T-cell (primary cell): ENCODE measurements at regions not wholly inside any gene's neighbourhood (a gene's known extent, or its start where the extent isn't known, plus 50 kb on each side); places are given as distances from the start of the nearest gene placed in this dataset.

Experiments
- ATAC-seq, 4 experiments: fragments of 200-7000 bp in 3 of 4; fragments of 150-1000 bp in 1 of 4; cut with Tn5 transposase; replicated peaks in 1 of 4; 1 replicate in 3 of 4; 2 replicates in 1 of 4; pipeline ENCODE4 v1.10.0; 2021; ENCODE audit warnings: moderate library complexity in 3 of 4, mild to moderate bottlenecking in 2 of 4, moderate number of reproducible peaks in 1 of 4
- CTCF ChIA-PET, 2 donors: fragments of 300-600 bp; sonication (Branson Sonifier 250); formaldehyde crosslinking; loops; one replicate each; lab custom pipeline; 2022; ENCODE audit warnings: antibody characterized with exemption in 2 of 2; lab: Charles Lee
- POLR2A ChIA-PET, 2 donors: fragments of 300-600 bp; sonication (Branson Sonifier 250); formaldehyde crosslinking; loops; one replicate each; lab custom pipeline; 2022; ENCODE audit warnings: antibody characterized with exemption in 2 of 2; lab: Charles Lee
- DNase-seq, 35 experiments: peaks; one replicate each; pipeline versions ENCODE4 v3.0.0 to v3.0.0-alpha.2; 2013 to 2023
- H3K27ac ChIP-seq: one replicate; pipeline ENCODE4 v1.5.1; 2013; ENCODE audit warnings: low read length
- H3K27me3 ChIP-seq, 2 experiments: replicated peaks in 1 of 2; 1 replicate in 1 of 2; 2 replicates in 1 of 2; pipeline versions ENCODE4 v1.6.1 to v1.7.0; 2013; ENCODE audit warnings: low read length in 1 of 2, mixed read lengths in 1 of 2; ENCODE audit not compliant: control insufficient read depth in 2 of 2, insufficient read depth in 2 of 2; ENCODE audit errors: extremely low read depth in 1 of 2
- H3K36me3 ChIP-seq, 2 donors: 1 replicate in 1 of 2; 2 replicates in 1 of 2; pipeline versions ENCODE4 v1.6.1 to v1.7.0; 2013; ENCODE audit warnings: low read length in 1 of 2; ENCODE audit not compliant: control insufficient read depth in 2 of 2, insufficient read depth in 1 of 2; ENCODE audit errors: extremely low read depth in 1 of 2
- H3K4me1 ChIP-seq, 2 experiments: 1 replicate in 1 of 2; 2 replicates in 1 of 2; pipeline versions ENCODE4 v1.6.1 to v1.7.0; 2013; ENCODE audit warnings: low read length in 2 of 2, mixed read lengths in 1 of 2; ENCODE audit not compliant: insufficient read depth in 2 of 2, control insufficient read depth in 1 of 2; ENCODE audit errors: extremely low read depth in 1 of 2
- H3K4me3 ChIP-seq, 2 donors: 1 replicate in 1 of 2; 2 replicates in 1 of 2; pipeline versions ENCODE4 v1.5.1 to v1.7.0; 2013; ENCODE audit warnings: mild to moderate bottlenecking in 2 of 2, low read length in 1 of 2, moderate library complexity in 1 of 2; ENCODE audit not compliant: control insufficient read depth in 1 of 2; ENCODE audit errors: extremely low read depth in 1 of 2
- H3K9me3 ChIP-seq: 2 replicates; pipeline ENCODE4 v1.7.0; 2013
- H3K27ac Mint-ChIP-seq, 2 donors: one replicate each; pipeline ENCODE4 v1.8.0; 2020 to 2021; ENCODE audit warnings: mild to moderate bottlenecking in 2 of 2, mixed read lengths in 2 of 2
- H3K27me3 Mint-ChIP-seq, 2 donors: one replicate each; pipeline ENCODE4 v1.8.0; 2021 to 2022; ENCODE audit warnings: mixed read lengths in 2 of 2
- H3K36me3 Mint-ChIP-seq: one replicate; pipeline ENCODE4 v1.8.0; 2021; ENCODE audit warnings: mixed read lengths
- H3K4me1 Mint-ChIP-seq, 3 donors: one replicate each; pipeline ENCODE4 v1.8.0; 2020 to 2022; ENCODE audit warnings: mixed read lengths in 3 of 3, mild to moderate bottlenecking in 1 of 3
- H3K4me3 Mint-ChIP-seq, 3 donors: one replicate each; pipeline ENCODE4 v1.8.0; 2020 to 2022; ENCODE audit warnings: mild to moderate bottlenecking in 3 of 3, mixed read lengths in 3 of 3, moderate library complexity in 3 of 3
- H3K9me3 Mint-ChIP-seq, 3 donors: one replicate each; pipeline ENCODE4 v1.8.0; 2020 to 2022; ENCODE audit warnings: mixed read lengths in 3 of 3
- WGBS: methylation state at CpG from one replicate; pipeline ENCODE4 v1.1.5; 2013; ENCODE audit warnings: missing lambda C conversion rate; ENCODE audit not compliant: insufficient coverage; 5-methylcytosine and 5-hydroxymethylcytosine counted together

DNA sequence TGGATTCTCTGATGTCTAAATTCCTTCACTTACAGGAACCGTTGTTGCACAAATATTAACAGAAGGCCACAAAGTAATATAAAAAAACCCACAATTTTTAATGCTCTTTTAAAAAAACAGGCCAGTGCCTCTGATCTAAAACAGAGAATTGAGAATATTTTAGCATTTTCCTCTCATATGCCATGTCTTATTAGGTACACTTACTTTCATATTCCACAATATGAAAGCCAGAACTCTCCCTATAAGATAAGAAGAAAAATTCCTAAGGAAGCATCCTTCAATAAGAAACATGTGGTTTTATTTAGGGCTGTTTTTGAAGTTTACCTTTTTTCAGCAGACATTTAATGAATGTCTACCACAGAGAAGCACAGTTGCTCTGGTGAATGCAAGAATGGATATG is 214.5 kb downstream of the FAT3 start:
- CTCF ChIA-PET = no interaction called here
- Histone ChIP-seq H3K36me3 (no peaks in the 10 kb centered on the region), H3K4me1 (no peaks in the 10 kb centered on the region), H3K27me3 (no peaks in the 10 kb centered on the region), H3K4me3 (no peak overlapping the region), H3K27ac (no peak overlapping the region), H3K9me3 (no peaks in the 10 kb centered on the region)
- H3K4me1 Mint-ChIP-seq = no peaks in the 10 kb centered on the region
- POLR2A ChIA-PET = no interaction called here
- no peak overlapping the region for H3K27ac Mint-ChIP-seq
- 80% methylated on average over 1 of the region's 1 CpG for WGBS
- DNase-seq (no peak), ATAC-seq (no peak)
- H3K36me3 Mint-ChIP-seq = no peaks in the 10 kb centered on the region
- no peak overlapping the region for H3K4me3 Mint-ChIP-seq
- H3K27me3 Mint-ChIP-seq = no peaks in the 10 kb centered on the region
- H3K9me3 Mint-ChIP-seq = peaks cover 0 to 5% (median 0%) of the 10 kb centered on the region in 3 donors

- no peaks in the 10 kb centered on the region for H3K36me3 Mint-ChIP-seq
- ChIA-PET POLR2A (no interaction called here), CTCF (no interaction called here)
- Histone ChIP-seq H3K27ac (no peak overlapping the region), H3K9me3 (no peaks in the 10 kb centered on the region), H3K4me3 (no peak overlapping the region), H3K36me3 (no peaks in the 10 kb centered on the region), H3K27me3 (no peaks in the 10 kb centered on the region), H3K4me1 (no peaks in the 10 kb centered on the region)
- ATAC-seq (no peak), DNase-seq (no peak)
- peaks cover 0 to 5% (median 0%) of the 10 kb centered on the region in 3 donors for H3K9me3 Mint-ChIP-seq
- no CpG with 5 or more reads among the region's 4 CpGs for WGBS
- H3K4me3 Mint-ChIP-seq = no peak overlapping the region
- no peaks in the 10 kb centered on the region for H3K4me1 Mint-ChIP-seq
- H3K27ac Mint-ChIP-seq = no peak overlapping the region
- H3K27me3 Mint-ChIP-seq = no peaks in the 10 kb centered on the region
Measured at GRCh38 chr11:92440701-92441442, 216.3 kb downstream of the FAT3 start.

DNA sequence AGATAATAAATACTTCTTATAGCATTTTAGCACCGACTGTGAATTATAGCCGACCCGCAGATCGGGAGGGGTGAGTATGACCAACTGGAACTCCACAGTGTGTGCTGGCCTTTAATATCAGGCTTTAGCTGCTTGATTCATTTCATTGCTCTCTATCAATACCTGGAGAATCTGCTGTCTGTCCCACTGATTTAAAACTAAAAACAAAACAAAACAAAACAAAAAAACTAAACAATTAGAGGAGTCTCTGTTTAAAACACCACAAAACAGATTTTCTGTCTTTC is 216.8 kb downstream of the FAT3 start:
- no CpG with 5 or more reads among the region's 4 CpGs for WGBS
- no peak for DNase-seq
- ChIA-PET CTCF (no interaction called here), POLR2A (no interaction called here)
- H3K27ac ChIP-seq = no peak overlapping the region
- Mint-ChIP-seq H3K27me3 (no peaks in the 10 kb centered on the region), H3K4me3 (no peak overlapping the region), H3K9me3 (peaks cover 0 to 5% (median 0%) of the 10 kb centered on the region in 3 donors), H3K36me3 (no peaks in the 10 kb centered on the region), H3K4me1 (no peaks in the 10 kb centered on the region), H3K27ac (no peak overlapping the region)
- no peaks in the 10 kb centered on the region for H3K9me3 ChIP-seq
- no peaks in the 10 kb centered on the region for H3K4me1 ChIP-seq
- H3K4me3 ChIP-seq = no peak overlapping the region
- no peaks in the 10 kb centered on the region for H3K36me3 ChIP-seq
- H3K27me3 ChIP-seq = no peaks in the 10 kb centered on the region
- no peak for ATAC-seq

DNA sequence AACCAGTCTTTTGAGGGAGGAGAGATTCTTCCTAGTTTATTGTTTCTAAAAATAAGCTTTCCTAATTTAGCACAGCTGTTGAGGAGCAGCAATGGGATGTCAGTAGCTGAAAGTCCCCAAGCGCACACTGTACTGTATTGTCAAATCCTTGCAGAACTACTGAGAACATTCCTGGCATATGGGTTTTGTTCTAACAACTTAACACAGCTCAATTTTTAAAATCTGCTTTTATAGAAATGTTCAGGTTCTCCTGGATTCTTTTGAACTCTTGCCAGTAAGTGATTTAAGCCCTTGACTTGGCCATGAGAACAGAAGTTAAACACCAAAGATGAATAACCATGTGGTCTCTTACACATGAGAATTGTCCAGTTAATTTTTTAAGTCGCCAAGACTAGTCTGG is 218.6 kb downstream of the FAT3 start:
- Histone ChIP-seq H3K36me3 (no peaks in the 10 kb centered on the region), H3K4me1 (no peaks in the 10 kb centered on the region), H3K9me3 (no peaks in the 10 kb centered on the region), H3K27me3 (no peaks in the 10 kb centered on the region), H3K4me3 (no peak overlapping the region), H3K27ac (no peak overlapping the region)
- POLR2A ChIA-PET = no interaction called here
- no peaks in the 10 kb centered on the region for H3K27me3 Mint-ChIP-seq
- WGBS = no CpG with 5 or more reads among the region's 2 CpGs
- no peak overlapping the region for H3K27ac Mint-ChIP-seq
- CTCF ChIA-PET = no interaction called here
- H3K36me3 Mint-ChIP-seq = no peaks in the 10 kb centered on the region
- no peaks in the 10 kb centered on the region for H3K4me1 Mint-ChIP-seq
- ATAC-seq (no peak), DNase-seq (no peak)
- no peak overlapping the region for H3K4me3 Mint-ChIP-seq
- peaks cover 0 to 5% (median 0%) of the 10 kb centered on the region in 3 donors for H3K9me3 Mint-ChIP-seq

GRCh38 chr11:92447586-92447985 is 223.0 kb downstream of the FAT3 start:
- CTCF ChIA-PET = no interaction called here
- POLR2A ChIA-PET = no interaction called here
- WGBS = 68% methylated on average over 2 of the region's 3 CpGs

DNA sequence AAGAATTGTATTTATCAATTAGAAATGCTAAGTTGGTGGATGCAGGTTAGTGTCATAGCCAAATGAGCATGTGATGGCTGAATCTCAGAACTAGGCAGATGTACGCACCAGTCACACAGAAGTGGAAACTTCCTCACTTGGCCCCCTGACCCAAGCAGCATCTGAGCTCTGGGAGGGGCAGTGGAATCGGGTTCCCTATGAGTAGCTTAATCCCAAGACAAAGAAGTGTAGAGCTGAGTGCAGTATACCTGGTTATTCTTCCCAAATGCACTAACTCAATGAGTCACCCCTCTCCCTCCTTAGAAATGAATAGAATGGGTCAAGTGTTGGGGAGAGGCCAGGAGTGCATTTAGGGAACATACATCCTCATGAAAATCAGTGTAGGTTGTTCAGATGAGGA is 224.6 kb downstream of the FAT3 start:
- Mint-ChIP-seq H3K27me3 (no peaks in the 10 kb centered on the region), H3K4me3 (no peak overlapping the region), H3K36me3 (no peaks in the 10 kb centered on the region), H3K9me3 (no peaks in the 10 kb centered on the region), H3K4me1 (no peaks in the 10 kb centered on the region), H3K27ac (no peak overlapping the region)
- WGBS = no CpG with 5 or more reads among the region's 2 CpGs
- H3K4me3 ChIP-seq = no peak overlapping the region
- ChIA-PET CTCF (no interaction called here), POLR2A (no interaction called here)
- H3K27ac ChIP-seq = no peak overlapping the region
- no peak for DNase-seq
- no peak for ATAC-seq
- H3K9me3 ChIP-seq = no peaks in the 10 kb centered on the region
- no peaks in the 10 kb centered on the region for H3K36me3 ChIP-seq
- no peaks in the 10 kb centered on the region for H3K27me3 ChIP-seq
- H3K4me1 ChIP-seq = no peaks in the 10 kb centered on the region

More at GRCh38 chr11:92447586-92447985, 223.0 kb downstream of the FAT3 start:
- Histone ChIP-seq H3K36me3 (no peaks in the 10 kb centered on the region), H3K27me3 (no peaks in the 10 kb centered on the region), H3K4me1 (no peaks in the 10 kb centered on the region), H3K4me3 (no peak overlapping the region), H3K27ac (no peak overlapping the region), H3K9me3 (no peaks in the 10 kb centered on the region)
- no peak overlapping the region for H3K4me3 Mint-ChIP-seq
- no peak for DNase-seq
- no peaks in the 10 kb centered on the region for H3K9me3 Mint-ChIP-seq
- H3K4me1 Mint-ChIP-seq = no peaks in the 10 kb centered on the region
- H3K27me3 Mint-ChIP-seq = no peaks in the 10 kb centered on the region
- no peak for ATAC-seq
- H3K27ac Mint-ChIP-seq = no peak overlapping the region
- no peaks in the 10 kb centered on the region for H3K36me3 Mint-ChIP-seq

DNA sequence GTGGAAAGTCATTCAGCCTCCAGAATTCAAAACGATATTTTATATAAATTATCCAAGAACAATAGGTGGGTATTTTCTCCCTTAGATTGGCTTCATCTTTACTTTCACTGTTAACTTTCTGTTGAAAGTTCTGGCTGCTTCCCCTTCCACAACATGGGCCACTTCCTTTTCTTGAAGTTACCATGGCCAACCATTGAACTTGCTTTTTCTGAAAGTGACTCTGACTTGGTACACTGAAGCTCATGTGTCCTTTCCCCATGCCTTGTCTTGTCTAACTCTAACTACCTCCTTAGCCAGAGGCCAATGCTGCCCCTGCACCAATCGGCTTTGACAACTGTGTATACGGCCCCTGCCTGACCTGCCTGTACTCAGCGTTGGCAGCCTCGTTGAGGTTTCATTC is 225.2 kb downstream of the FAT3 start:
- H3K36me3 Mint-ChIP-seq = no peaks in the 10 kb centered on the region
- no peaks in the 10 kb centered on the region for H3K27me3 Mint-ChIP-seq
- Histone ChIP-seq H3K4me3 (no peak overlapping the region), H3K27ac (no peak overlapping the region), H3K9me3 (no peaks in the 10 kb centered on the region), H3K4me1 (no peaks in the 10 kb centered on the region), H3K36me3 (no peaks in the 10 kb centered on the region), H3K27me3 (no peaks in the 10 kb centered on the region)
- no peak overlapping the region for H3K27ac Mint-ChIP-seq
- no peaks in the 10 kb centered on the region for H3K4me1 Mint-ChIP-seq
- 88% methylated on average over 1 of the region's 5 CpGs for WGBS
- no peak for ATAC-seq
- H3K4me3 Mint-ChIP-seq = no peak overlapping the region
- ChIA-PET POLR2A (no interaction called here), CTCF (no interaction called here)
- DNase-seq = no peak
- no peaks in the 10 kb centered on the region for H3K9me3 Mint-ChIP-seq
